ENCODE measurements at regions not wholly inside any gene's neighbourhood (a gene's known extent, or its start where the extent isn't known, plus 50 kb on each side); places are given as distances from the start of the nearest gene placed in this dataset.

DNA sequence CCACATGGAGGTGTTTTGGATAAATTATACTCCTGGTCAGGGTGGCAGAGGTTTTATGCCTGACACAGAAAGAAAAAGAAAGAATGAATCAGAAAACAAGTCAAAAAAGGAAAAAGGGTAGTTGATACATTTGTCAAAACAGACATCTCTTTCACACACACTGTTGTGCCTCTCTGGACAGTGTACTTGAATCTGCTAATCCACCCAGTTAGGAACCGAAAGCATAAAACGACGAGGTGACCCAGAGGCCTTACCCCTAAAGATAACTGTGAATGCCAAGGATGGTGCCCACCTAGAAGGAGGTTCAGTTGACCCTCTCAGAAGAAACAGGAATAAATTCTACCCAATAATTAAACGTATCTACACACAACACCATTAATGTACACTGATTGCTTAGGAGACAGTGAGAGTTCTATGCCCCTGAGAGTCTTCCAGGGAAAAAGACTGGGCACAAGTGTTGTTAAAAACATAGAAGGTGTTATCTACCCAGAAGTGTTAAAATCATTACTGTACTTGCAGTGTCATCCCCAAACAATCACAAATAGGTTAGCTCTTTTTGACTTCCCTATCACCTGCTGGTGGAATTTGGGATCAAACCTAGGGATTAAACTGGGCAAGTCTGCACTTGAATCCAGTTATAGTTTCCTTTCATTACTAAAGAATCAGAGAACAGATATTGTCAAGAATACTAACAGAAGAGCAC is 123.2 kb upstream of the DNAJC10 start:
- Histone ChIP-seq H3K27ac (no peak overlapping the region), H3K27me3 (no peaks in the 10 kb centered on the region), H3K36me3 (no peaks in the 10 kb centered on the region), H3K4me1 (ENCODE audit: control insufficient read depth in 1 of 2, insufficient read depth in 1 of 2, low read depth in 1 of 2, low read length in 1 of 2) (no peaks in the 10 kb centered on the region), H3K9me3 (no peaks in the 10 kb centered on the region), H3K4me3 (ENCODE audit: low read depth in 1 of 2, low read length in 1 of 2) (no peak overlapping the region)
- no peak for TF ChIP-seq CTCF (IDR thresholded peaks at IDR 0.05)

GRCh38 chr2:182593394-182593975 is 122.6 kb upstream of the DNAJC10 start:
- no peaks in the 10 kb centered on the region for H3K4me1 ChIP-seq (ENCODE audit: control insufficient read depth in 1 of 2, insufficient read depth in 1 of 2, low read depth in 1 of 2, low read length in 1 of 2)
- no peaks in the 10 kb centered on the region for H3K36me3 ChIP-seq
- H3K27ac ChIP-seq: no peak overlapping the region
- no peak for TF ChIP-seq CTCF (IDR thresholded peaks at IDR 0.05)
- H3K9me3 ChIP-seq: no peaks in the 10 kb centered on the region
- H3K4me3 ChIP-seq (ENCODE audit: low read depth in 1 of 2, low read length in 1 of 2): no peak overlapping the region
- no peaks in the 10 kb centered on the region for H3K27me3 ChIP-seq

- no peak overlapping the region for H3K4me3 ChIP-seq (ENCODE audit: low read depth in 1 of 2, low read length in 1 of 2)
- H3K27ac ChIP-seq: no peak overlapping the region
- no peaks in the 10 kb centered on the region for H3K9me3 ChIP-seq
- H3K36me3 ChIP-seq: no peaks in the 10 kb centered on the region
- no peak for TF ChIP-seq CTCF (IDR thresholded peaks at IDR 0.05)
- H3K27me3 ChIP-seq: no peaks in the 10 kb centered on the region
- no peaks in the 10 kb centered on the region for H3K4me1 ChIP-seq (ENCODE audit: control insufficient read depth in 1 of 2, insufficient read depth in 1 of 2, low read depth in 1 of 2, low read length in 1 of 2)
These were observed 121.8 kb upstream of the DNAJC10 start for GRCh38 chr2:182594286-182594685.

DNA sequence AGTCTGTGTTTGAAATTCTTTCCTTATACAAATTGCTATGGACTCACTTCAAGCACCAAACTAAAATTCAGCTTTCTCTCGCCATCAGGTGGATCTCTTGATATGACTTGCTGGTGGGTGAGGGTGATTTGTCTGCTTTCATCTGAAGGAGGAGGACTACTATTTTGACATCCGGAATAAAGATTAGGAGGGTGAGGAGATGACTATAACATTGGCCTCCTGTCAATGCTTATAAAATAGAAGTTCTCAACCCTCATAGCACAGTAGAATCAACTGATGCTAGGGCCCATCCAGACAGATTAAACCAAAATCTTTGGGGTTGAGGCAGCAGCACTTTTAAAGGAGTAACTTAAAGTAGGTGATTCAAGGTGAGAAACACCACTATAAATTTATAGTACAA is 120.4 kb upstream of the DNAJC10 start:
- TF ChIP-seq CTCF (IDR thresholded peaks at IDR 0.05): no peak
- H3K4me1 ChIP-seq (ENCODE audit: control insufficient read depth in 1 of 2, insufficient read depth in 1 of 2, low read depth in 1 of 2, low read length in 1 of 2): no peaks in the 10 kb centered on the region
- no peaks in the 10 kb centered on the region for H3K36me3 ChIP-seq
- H3K9me3 ChIP-seq: no peaks in the 10 kb centered on the region
- no peak overlapping the region for H3K4me3 ChIP-seq (ENCODE audit: low read depth in 1 of 2, low read length in 1 of 2)
- H3K27ac ChIP-seq: no peak overlapping the region
- no peaks in the 10 kb centered on the region for H3K27me3 ChIP-seq

DNA sequence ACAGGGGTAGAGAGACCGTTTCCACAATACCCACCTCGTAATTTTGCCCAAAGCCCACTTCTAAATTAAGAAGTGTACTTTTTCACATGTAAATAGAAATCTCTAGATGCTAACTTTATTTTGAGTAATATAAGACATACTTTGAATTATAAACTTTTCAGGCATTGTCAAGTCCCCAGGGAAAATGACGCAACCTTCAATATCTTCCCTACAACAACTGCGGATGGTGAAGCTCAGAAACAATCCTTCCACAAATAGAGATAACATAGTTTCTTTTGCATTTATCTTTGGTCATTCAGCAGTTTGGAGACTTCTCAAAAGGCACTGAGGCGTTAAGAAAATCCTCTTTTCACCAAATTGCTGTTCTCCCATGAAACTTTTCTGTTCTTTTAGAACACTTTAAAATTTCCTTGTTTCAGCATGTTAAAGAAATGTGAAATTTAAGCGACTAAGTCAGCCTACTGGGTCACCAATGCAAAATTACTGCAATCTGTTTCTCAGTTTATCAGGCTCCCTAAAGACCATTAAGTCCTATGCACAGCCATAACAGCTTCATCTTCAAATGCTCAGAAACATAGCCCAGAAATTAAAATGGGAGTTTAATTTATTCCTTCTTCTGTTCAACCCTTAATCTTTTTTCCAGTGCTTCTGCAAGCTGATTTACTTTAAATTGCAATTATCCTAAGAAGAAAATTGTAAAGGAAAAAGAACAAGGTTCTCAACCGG is 118.3 kb upstream of the DNAJC10 start:
- no peaks in the 10 kb centered on the region for H3K27me3 ChIP-seq
- H3K27ac ChIP-seq: no peak overlapping the region
- TF ChIP-seq CTCF (IDR thresholded peaks at IDR 0.05): no peak
- no peaks in the 10 kb centered on the region for H3K9me3 ChIP-seq
- H3K4me3 ChIP-seq (ENCODE audit: low read depth in 1 of 2, low read length in 1 of 2): no peak overlapping the region
- H3K4me1 ChIP-seq (ENCODE audit: control insufficient read depth in 1 of 2, insufficient read depth in 1 of 2, low read depth in 1 of 2, low read length in 1 of 2): no peaks in the 10 kb centered on the region
- H3K36me3 ChIP-seq: no peaks in the 10 kb centered on the region
